HG02938 (cell line): ENCODE measurements at regions not wholly inside any gene's neighbourhood (a gene's known extent, or its start where the extent isn't known, plus 50 kb on each side); places are given as distances from the start of the nearest gene placed in this dataset.

Source experiments
- ATAC-seq: cut with Tn5 transposase; IDR thresholded peaks from one replicate; pipeline ENCODE4 v1.9.1; 2021; ENCODE audit warnings: mild to moderate bottlenecking, moderate library complexity; ENCODE audit not compliant: unreplicated experiment

DNA sequence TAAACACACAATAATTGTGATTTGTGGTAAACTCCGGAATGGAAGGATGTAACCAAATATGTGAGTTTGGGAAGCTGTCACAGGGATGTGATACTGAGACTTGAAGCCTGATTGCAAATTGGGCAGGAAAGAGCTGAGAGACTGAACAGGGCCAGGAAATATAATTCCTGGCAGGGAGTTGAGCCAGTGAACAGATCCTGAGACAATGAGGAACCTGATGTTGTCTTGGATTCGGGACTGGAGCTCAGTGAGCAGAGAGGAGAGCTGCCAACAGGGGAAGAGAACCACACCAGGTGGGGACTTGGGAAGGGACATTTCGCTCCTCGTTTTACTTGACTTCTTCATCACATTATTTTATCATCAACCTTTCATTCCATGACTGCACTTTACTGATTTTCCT is 386.0 kb downstream of the TLL1 start:
- ATAC-seq: no peak

DNA sequence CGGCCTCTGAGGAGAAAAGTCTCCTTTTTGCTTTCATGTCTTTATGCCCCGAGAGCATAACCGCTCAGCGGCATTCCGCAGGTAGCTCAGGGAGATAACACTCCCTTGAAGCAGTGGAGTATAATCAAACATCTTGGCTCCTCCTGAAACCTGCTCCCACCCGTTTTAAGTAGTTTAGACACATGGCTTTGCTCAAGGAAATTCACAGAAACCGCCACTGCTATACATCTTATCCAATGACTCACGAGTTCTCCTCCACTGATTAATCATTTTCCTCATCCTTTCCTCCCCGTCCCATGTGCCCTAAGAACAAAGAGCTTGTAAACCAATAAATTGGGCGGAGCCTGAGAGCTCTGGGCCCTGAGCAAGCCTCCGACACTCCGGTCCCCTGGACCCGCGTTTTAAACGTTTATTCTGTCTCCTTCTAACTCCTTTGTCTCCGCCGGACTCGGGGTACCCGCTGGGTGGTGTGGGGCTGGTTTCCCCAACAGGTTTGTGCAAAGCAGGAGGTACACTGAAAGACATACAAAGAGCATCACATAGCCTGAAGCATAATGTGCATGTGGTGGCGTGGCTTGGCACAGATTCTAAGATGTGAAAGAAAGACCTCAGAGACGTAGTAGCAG is 401.2 kb downstream of the TLL1 start:
- no peak for ATAC-seq

DNA sequence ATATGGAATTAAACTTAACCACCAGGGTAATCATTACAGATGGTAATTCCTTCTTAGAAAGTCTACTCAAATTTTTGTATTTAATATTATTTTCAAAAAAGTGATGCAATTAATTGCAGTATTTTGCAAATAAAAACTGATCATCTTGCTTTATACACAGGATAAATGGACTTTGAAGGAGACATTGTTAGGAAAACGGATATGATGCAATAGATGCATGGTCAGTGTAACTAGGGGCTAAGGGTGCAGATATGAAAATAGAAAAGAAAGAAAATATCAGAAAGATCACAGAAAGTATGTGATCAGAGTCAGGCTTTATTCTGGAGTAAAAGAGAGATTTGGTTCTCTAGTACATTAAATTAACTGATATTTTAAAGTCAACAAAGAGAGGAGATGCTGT is 401.7 kb downstream of the TLL1 start:
- no peak for ATAC-seq

DNA sequence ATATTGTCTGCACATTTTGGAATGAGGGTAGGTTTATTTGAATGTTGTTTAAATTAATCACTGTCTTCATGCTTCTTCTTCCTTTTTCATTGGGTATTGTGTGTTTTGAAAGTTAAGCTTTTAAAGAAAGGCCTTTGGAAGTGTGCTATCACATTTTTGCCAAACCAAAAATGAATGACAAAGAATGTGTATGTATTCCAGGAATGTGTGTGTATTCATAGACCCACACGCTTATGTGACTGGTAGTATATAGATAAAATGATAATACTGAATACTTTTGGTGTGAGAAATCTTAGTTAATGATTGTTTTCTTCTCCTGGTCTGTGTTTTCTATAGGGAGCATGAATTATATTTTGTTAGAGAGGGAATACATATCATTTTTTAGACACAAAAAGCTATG is 404.4 kb downstream of the TLL1 start:
- no peak for ATAC-seq

DNA sequence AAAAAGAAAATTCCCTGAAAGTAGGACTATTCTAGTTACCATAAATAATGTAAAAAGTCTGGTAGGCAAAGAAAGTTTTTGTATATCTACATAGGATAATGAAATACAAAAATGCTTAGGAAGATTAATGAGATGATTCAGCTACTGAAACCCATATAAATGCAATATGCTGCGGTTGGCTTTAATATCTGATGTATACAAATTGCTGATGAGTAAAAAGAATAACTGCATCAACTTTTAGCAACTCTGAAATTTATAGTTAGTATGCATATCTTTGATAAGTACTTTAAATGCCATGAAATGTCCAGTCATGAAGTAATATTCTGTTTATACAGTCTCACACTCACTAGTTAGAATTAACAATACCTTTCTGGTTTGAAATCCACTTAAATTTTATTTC is 404.8 kb downstream of the TLL1 start:
- ATAC-seq: no peak

DNA sequence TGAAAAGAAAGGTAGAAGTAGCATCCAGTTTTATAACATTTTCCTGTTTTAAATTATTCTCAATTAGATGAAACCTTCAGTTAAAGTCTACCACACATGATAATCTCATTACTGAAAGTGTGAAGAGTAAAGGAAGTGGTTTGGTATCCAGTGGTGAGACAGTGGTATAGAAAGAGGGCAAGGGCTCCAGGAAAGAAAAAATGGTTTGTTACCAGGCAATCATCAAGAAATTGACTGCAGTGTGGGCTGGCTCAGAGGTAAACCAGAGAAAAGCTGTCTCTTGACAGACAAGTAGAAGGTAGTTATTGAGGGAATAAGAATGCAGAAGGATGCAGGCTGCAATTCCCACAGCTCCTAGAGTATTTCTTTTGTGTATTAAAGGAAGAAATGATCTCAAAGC is 406.2 kb downstream of the TLL1 start:
- no peak for ATAC-seq

DNA sequence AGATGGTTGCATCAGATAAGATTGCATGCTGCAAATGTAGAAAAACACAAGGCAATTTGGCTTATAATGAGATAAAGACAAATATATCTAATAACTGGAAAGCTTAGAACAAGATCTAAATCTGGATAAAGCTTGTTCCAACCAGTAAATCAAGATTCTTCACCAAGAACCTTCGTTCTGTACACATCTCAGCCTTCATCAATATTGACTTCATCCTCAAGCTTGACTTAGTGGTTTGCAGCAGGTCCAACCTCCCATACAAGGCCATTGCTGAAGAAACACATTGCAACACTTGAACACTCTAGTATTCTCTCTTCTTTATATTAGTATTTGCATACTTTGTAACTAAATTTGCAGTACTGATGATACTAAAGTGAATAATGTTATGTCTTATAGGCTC is 407.6 kb downstream of the TLL1 start:
- no peak for ATAC-seq

DNA sequence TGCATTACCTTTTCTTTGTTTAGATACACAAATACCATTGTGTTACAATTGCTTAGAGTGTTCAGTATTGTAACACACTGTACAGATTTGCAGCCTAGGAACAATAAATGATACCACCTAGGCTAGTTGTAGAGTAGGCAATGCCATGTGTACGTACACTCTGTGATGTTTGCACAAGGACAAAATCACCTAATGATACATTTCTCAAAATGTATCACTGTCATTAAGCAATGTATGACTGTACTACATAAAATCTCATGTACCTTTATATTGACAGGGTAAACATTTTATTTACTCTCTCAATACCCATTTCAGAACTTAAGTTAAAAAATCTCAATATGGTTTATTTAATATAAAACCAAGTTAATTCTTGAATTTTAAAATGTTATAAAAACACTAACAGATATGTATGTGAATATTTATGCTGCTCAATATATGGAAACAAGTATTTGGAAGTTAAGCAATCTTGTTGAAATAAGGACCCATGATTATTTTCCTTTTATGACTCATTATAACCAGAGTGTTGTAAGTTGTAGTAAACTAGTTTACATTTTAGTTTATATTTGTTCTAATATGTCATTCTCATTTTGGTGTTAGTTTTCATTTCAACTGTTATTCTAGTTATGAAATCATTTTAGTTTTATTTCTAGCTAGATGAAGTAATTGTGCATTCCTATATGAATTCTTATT is 409.2 kb downstream of the TLL1 start:
- no peak for ATAC-seq

DNA sequence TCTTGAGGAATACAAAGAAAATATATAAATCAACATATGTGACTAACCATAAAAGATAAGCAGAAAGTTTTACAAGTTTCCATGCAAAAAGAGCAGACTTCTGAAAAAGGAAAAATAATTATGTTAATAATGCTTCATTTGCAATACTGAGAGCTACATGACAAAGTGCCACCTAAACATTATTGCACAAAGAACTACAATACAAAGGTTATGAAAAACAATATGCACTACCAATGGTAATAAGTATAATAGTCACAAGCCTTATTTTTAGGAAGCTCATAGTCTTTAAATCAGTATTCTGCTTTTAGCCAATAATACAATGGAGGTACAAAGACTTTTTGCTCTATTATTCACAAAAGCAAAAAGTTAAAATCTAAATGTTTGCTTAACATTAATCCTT is 411.2 kb downstream of the TLL1 start:
- ATAC-seq: no peak

DNA sequence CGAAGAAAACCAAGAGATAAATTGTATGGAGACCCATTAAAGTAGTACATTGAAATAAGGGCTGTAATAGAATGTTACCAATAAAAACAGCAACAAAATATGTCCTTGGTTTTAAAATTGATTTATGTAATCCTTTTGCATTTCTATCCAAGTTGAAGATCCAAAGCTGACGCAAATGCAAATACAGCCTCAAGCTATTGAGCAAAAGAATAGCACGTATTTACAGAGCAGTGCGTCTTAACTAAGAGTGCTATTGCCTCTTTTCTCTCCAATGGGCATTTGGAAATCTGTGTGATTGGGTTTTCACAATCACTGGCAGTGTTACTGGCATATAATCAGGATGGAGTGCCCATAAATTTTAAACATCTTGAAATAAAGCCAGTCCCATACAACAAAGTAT is 417.4 kb downstream of the TLL1 start:
- ATAC-seq: no peak

DNA sequence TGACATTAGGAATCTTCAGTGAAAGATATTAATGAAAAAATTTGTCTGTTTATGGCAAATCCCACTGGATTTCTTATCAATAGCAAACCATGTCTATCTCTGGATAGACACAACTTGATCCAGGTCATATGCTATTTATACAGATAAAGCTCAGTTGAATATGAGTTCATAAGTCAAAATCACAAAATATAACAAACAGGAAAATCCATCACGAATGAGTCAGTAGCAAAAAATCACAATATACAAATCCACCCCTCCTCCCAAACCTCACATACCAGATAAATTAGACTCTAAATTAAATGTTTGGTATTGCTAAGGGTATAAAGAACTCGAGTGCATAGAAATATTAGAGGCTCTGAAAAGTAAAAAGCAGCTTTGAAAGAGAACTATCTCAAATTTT is 420.5 kb downstream of the TLL1 start:
- ATAC-seq: no peak

DNA sequence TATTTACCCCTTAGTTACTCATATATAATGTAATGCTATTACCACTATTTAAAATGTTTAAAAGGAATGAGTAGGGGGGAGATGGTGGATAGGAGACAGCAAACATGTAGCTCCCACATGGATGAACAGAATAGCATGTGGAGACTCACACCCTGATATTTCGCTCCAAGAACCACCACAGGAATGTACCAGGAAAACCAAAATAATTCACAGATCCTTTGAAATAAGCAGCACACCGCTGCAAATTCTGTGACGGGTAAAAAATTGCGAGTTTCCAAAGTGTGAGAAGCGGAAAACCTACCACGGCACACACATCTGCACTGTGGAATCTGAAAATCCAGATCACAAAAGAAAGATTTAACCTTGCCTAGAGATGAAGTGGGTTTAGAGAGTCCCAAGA is 428.2 kb downstream of the TLL1 start:
- no peak for ATAC-seq

DNA sequence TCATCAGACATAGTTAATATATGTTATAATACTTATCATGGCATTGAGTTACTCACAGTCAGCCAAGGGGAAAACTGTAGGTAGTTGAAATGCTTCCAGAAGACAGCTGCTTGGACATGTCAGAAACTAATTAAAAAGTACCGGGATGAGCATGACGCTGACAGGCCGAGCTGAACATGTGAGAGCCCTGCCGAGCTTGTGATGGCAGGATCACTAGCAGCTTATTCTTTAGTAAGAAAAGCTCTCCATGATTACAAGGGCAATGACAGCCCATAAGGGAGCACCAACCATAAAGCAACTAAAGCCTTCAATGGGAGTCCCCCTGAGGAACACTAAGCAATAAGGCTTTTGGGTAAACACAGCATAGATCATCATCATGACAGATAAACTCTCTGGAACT is 435.6 kb downstream of the TLL1 start:
- no peak for ATAC-seq

DNA sequence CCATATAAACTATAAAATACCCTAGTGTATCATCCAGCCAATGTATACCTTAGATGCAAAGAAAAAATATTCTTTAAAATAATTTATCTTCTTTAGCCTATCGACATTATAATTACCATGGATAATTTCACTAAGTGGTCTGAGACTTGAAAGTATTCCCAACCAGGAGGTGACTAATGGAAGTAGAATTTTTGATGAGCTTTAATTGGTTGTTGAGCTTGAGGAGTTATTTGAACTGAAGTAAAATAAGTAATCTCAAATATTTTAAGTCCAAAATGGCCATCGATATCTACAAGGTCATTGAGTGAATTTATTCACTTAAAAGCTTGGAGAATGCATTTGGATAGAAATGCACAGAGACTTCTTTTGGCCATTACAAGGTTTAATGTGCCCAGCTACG is 436.2 kb downstream of the TLL1 start:
- no peak for ATAC-seq

DNA sequence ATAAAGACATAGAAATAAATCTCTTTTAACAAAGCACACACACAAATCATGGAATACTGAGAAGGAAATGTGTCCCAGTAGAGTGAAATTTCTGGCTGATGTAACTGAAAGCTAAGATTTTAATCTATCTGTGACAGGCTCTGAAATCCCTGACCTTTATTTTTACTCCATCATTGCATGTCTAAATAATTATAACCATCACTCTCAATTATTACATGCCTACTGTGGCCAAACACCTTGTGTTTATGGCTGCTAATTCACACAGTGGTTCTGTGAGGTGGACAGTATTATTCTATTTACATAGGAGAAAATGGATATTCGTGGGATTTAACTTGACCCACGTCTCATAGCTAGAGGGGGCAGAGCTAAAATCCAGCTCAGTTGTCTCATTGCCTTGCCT is 438.1 kb downstream of the TLL1 start:
- no peak for ATAC-seq

DNA sequence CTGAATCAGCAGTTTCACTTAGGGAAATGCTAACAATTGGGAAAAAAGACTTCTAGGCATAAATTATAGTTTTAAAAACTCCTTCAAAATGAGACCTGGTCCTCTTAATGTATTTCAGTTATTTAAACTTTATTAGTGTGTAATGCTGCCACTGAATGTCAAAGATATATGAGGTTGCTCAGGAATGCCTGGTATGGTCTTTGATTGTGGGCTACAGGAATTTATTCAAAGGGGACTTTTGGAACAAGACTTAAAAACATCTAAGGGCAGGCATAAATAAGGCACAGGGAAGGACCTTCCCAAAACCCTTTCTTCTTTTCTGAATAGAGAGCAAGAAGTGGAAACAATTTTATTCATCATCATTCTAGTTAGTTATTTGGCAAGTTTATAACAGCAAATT is 439.1 kb downstream of the TLL1 start:
- no peak for ATAC-seq

DNA sequence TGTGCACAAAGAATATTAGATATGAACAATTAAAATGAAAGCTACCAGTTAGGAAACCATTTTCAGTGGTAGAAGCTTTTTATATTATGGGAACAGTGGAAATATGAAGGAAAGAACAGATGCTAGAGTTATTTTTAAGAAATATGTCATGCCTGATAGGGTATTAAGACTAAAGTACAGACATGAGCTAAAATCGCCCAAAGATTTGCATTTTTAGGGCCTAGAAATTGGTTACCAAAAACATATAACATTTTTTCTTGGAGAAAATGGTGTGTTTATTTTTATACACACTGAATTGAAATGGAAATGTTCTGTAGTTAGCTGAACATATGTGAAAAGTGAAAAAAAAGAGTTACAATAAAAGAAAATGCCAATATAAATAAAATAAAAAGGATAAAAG is 441.9 kb downstream of the TLL1 start:
- ATAC-seq: no peak

DNA sequence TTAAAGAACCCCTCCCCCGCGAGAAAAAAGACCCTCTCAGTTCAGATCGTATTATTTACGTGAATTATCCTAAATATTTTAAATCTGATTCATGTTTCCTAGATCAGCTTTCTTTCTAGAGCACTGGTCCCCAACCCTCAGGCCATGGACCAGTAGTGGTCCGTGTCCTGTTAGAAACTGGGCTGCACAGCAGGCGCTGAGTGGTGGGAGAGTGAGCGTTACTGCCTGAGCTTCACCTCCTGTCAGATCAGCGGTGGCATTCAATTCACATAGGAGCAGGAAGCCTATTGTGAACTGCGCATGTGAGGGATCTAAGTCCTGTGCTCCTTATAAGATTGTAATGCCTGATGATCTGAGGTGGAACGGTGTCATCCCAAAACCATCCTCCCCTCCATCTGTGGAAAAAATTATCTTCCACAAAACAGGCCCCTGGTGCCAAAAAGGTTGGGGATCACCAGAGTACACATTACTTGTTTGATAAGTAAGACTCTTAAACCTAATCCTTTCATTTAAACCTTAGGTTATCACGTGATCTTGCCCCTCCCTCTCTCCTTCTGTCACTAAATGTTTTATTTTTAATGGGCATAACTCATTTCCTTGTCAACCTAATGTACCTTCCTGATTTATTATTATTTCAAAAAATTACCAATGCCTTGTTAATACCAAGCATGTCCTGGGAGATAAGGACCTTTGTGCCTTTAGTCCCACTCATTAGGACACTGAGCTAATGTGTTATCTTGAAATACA is 442.9 kb downstream of the TLL1 start:
- ATAC-seq: no peak

DNA sequence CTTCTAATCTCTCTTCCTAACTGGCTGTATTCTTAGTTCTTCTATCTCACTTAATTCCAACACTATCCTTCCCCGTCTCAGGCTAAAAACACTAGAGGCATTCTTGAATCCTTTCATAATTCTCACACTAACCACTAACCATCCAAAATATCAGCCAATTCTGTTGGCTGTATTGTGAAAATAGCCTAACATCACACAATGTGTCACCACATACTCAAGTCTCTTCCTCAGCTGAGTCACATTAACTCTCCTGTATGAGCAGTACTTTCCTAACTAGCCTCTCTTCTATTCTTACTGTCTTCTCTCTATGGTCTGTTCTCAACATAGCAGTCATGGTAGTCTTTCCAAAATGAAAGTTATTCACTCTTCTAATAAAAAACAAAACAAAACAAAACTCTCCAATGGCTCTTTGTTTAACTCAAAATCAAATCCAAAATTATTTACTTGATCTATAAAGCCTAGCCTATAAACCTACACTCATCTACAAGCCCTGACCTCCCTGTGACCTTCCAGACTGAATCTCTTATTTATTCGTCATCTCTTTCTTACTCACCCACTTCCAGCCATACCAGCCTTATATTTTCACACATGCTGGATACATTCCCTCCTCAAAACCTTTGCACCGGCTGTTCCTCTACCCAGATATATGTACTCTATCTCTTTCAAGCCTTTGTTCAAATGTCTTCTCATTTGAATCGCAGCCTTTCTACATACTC is 445.9 kb downstream of the TLL1 start:
- no peak for ATAC-seq

DNA sequence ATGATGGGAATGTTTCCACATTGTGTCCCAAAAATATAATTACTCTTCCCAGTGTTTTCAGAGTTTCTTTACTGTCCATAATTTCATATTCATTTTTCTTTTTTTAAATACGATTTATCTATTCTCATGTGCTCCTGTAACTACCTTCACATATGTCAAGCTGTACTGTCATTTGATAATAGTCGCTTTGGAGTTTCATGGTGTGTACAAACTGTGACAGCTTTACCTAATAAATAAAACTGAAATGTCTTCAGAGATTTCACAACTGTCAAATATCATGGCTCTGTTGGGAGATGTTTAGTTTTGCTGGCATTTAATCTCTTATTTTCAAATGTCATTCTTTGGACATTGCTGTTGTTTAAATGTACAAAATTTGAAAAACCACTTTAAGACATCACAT is 450.2 kb downstream of the TLL1 start:
- ATAC-seq: no peak

DNA sequence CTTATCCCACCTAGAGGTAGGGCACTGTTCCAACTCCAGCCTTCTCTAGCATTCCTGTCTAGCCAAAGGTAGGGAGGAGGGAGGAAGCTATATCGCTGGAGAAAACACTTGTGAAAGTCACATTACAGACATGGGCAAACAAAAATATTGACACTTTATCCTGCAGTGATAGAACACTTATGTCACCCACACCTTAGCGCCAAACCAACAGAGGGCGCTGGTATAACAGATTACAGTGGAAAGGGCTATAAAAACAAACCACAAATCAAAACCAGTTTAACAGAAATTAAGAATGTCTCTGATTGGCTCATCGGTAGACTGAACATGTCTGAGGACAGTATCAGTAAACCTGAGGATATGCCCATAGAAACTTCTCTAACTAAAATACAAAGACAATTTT is 451.3 kb downstream of the TLL1 start:
- peak; percentile 77 for ATAC-seq
